Left ventricle myocardium inferior (tissue), 1 donor: ENCODE measurements at regions not wholly inside any gene's neighbourhood (a gene's known extent, or its start where the extent isn't known, plus 50 kb on each side); places are given as distances from the start of the nearest gene placed in this dataset.

ENCODE experiments used
- DNase-seq: peaks from one replicate; pipeline ENCODE4 v3.0.0-alpha.2; 2020
- H3K27ac ChIP-seq: fragments of 200-600 bp; replicated peaks from 2 replicates; pipeline ENCODE4 v1.8.0; 2021
- H3K27me3 ChIP-seq: fragments of 200-600 bp; 2 replicates; pipeline ENCODE4 v1.8.0; 2021; ENCODE audit warnings: low read depth
- H3K36me3 ChIP-seq: fragments of 200-600 bp; 2 replicates; pipeline ENCODE4 v1.8.0; 2021
- H3K4me1 ChIP-seq: fragments of 200-600 bp; 2 replicates; pipeline ENCODE4 v1.8.0; 2021
- H3K4me3 ChIP-seq: fragments of 200-600 bp; 2 replicates; pipeline ENCODE4 v1.8.0; 2021; ENCODE audit warnings: mild to moderate bottlenecking, moderate library complexity
- H3K9me3 ChIP-seq: fragments of 200-600 bp; replicated peaks from 2 replicates; pipeline ENCODE4 v1.8.0; 2021
- intact Hi-C: fragments of 100-400 bp; cut with micrococcal nuclease; formaldehyde crosslinking; loops from one replicate; pipeline ENCODE4 v1.11.0; 2022
- TF ChIP-seq, protein P1 (sequence below): fragments of 200-600 bp; IDR thresholded peaks from 2 replicates; pipeline ENCODE4 v1.8.0; 2021; ENCODE audit warnings: antibody characterized with exemption, mild to moderate bottlenecking, borderline replicate concordance
- donor health status: DM: no; HTN: yes; CAD: no; lungs with severe emphysema.

DNA sequence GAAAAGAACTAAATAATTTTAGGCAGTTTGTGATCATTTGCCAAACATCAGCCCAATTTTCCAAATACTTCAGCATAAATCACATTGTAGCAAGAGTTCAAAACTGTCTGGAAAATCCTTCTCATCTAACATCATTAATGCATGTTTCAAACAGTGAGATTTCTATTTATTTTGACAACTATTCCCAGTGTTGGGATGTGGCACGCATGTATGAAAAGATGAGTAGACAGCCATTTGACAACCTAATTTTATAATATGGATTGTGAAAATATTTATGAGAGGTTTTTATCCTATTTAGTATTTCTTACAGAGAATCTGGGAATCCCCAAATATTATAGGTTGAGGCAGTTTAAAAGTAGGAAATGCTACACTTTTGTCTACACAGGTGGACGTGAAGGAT, 357.6 kb upstream of the ARID1B start:
- no peaks in the 10 kb centered on the region for H3K27me3 ChIP-seq
- H3K4me1 ChIP-seq: no peaks in the 10 kb centered on the region
- no peak overlapping the region for H3K4me3 ChIP-seq
- peaks cover 29% of the 10 kb centered on the region for H3K9me3 ChIP-seq
- H3K36me3 ChIP-seq: no peaks in the 10 kb centered on the region
- DNase-seq: no peak
- intact Hi-C loops: no loop called here
- TF ChIP-seq, protein P1, sequence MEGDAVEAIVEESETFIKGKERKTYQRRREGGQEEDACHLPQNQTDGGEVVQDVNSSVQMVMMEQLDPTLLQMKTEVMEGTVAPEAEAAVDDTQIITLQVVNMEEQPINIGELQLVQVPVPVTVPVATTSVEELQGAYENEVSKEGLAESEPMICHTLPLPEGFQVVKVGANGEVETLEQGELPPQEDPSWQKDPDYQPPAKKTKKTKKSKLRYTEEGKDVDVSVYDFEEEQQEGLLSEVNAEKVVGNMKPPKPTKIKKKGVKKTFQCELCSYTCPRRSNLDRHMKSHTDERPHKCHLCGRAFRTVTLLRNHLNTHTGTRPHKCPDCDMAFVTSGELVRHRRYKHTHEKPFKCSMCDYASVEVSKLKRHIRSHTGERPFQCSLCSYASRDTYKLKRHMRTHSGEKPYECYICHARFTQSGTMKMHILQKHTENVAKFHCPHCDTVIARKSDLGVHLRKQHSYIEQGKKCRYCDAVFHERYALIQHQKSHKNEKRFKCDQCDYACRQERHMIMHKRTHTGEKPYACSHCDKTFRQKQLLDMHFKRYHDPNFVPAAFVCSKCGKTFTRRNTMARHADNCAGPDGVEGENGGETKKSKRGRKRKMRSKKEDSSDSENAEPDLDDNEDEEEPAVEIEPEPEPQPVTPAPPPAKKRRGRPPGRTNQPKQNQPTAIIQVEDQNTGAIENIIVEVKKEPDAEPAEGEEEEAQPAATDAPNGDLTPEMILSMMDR: no peak
- peak overlapping the region; percentile 58 for H3K27ac ChIP-seq

DNA sequence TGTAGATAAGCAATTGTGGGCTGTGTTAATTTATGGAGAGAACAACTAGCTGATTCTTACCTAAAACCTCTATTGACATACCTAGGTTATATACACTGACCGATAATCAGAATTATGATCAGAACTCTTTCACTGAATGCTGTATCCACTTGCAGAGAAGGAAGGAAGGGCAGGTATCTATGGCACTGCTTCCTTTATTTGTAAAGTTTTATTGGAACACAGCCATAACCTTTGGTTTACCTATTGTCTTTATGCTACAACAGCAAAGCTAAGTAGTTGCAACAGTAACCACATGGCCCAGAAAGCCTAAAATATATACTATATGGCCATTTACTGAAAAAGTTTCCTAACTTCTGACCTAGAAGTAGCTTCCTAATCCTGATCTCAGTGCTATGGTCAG, 358.9 kb upstream of the ARID1B start:
- TF ChIP-seq, protein P1: no peak
- H3K27me3 ChIP-seq: no peaks in the 10 kb centered on the region
- peaks cover 22% of the 10 kb centered on the region for H3K9me3 ChIP-seq
- H3K4me3 ChIP-seq: no peak overlapping the region
- no peaks in the 10 kb centered on the region for H3K4me1 ChIP-seq
- H3K36me3 ChIP-seq: no peaks in the 10 kb centered on the region
- no peak overlapping the region for H3K27ac ChIP-seq
- intact Hi-C loops: no loop called here
- no peak for DNase-seq

DNA sequence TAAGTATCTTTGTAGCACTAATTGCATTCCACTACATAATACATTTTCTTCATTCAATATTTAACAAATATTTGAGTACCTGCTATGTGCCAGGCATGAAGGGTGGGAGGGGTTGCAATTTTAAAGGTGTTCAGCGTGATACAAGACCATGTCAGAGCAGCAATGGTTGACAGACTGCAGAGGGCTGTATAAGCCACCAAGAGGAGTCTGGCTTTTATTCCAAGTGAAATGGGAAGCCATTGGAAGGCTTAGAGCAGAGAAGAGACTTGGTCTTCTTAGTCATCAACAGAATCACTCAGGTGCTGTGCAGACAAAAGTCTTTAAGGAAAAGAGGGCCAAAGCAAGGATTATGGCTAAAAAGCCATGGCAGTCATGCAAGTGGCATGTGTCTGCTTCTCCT, 360.8 kb upstream of the ARID1B start:
- intact Hi-C loops: no loop called here

DNA sequence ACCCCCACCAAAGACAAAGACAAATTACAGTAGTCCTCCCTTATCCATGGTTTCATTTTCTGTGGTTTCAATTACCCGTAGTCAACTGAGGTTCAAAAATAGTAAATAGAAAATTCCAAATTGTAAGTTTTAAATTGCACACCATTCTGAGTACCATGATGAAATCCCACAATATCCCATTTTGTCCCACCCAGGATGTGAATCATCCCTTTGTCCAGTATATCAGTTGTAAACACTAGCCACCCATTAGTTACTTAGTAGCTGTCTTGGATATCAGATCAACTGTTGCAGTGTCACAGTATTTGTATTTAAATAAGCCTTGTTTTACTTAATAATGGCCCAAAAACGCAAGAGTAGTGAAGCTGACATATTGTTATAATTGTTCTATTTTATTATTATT, 364.0 kb upstream of the ARID1B start:
- intact Hi-C loops: no loop called here
- H3K4me3 ChIP-seq: no peak overlapping the region
- H3K27ac ChIP-seq: no peak overlapping the region
- no peaks in the 10 kb centered on the region for H3K27me3 ChIP-seq
- no peak for DNase-seq
- no peaks in the 10 kb centered on the region for H3K4me1 ChIP-seq
- no peaks in the 10 kb centered on the region for H3K36me3 ChIP-seq
- H3K9me3 ChIP-seq: peaks cover 19% of the 10 kb centered on the region
- TF ChIP-seq, protein P1: no peak

More for the DNA sequence above, 360.8 kb upstream of the ARID1B start:
- peaks cover 22% of the 10 kb centered on the region for H3K9me3 ChIP-seq
- no peak overlapping the region for H3K4me3 ChIP-seq
- H3K36me3 ChIP-seq: no peaks in the 10 kb centered on the region
- H3K27me3 ChIP-seq: no peaks in the 10 kb centered on the region
- TF ChIP-seq, protein P1: no peak
- no peak for DNase-seq
- H3K27ac ChIP-seq: no peak overlapping the region
- H3K4me1 ChIP-seq: no peaks in the 10 kb centered on the region

DNA sequence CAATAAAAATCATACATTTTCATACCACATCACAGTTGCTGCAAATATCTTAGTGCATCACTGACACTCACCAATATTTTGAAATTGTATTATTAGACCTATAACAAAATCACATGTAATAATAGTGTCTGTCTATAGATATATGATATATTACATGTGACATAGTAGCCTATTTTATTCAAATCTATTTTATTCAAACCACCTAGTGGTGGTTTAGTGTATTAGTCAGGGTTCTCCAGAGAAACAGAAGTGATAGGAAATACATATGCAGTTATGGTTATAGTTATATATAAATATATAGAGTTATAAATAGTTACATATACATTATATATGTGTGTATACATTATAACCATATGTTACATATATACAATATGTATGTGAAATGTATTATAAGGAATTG, 366.5 kb upstream of the ARID1B start:
- DNase-seq: no peak
- Histone ChIP-seq H3K27me3 (no peaks in the 10 kb centered on the region), H3K4me1 (no peaks in the 10 kb centered on the region), H3K9me3 (peaks cover 24% of the 10 kb centered on the region), H3K27ac (no peak overlapping the region), H3K4me3 (no peak overlapping the region), H3K36me3 (no peaks in the 10 kb centered on the region)
- intact Hi-C loops: no loop called here
- TF ChIP-seq, protein P1: peak; percentile 21

DNA sequence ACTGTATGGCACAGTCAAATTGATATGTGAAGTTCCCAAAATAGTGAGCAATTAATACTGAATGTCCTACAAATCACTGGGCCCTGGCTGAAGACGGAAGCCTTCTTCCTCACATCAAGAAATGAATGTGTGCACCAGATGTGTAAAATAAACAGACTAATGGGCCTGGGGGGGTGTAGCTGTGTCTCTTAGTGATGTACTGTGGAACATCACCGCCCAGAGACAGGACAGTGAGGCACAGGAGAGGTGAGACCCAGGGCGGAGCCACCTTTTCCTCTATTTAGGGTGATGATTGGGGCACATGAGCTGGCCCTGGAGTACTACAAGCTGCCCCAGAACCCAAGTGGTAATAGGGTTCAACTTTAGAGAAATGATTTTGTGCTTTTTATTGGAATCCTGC, 368.5 kb upstream of the ARID1B start:
- no peak for DNase-seq
- TF ChIP-seq, protein P1: no peak
- H3K4me3 ChIP-seq: no peak overlapping the region
- no peaks in the 10 kb centered on the region for H3K4me1 ChIP-seq
- no peaks in the 10 kb centered on the region for H3K36me3 ChIP-seq
- no peak overlapping the region for H3K27ac ChIP-seq
- intact Hi-C loops: no loop called here
- H3K27me3 ChIP-seq: no peaks in the 10 kb centered on the region
- peaks cover 24% of the 10 kb centered on the region for H3K9me3 ChIP-seq
